ENCODE measurements at regions not wholly inside any gene's neighbourhood (a gene's known extent, or its start where the extent isn't known, plus 50 kb on each side); places are given as distances from the start of the nearest gene placed in this dataset.
"Not testable (repeated sequence)": the region's sequence is repeated elsewhere in the genome, so short reads cannot be mapped to it uniquely, and the experiment has no call there.

DNA sequence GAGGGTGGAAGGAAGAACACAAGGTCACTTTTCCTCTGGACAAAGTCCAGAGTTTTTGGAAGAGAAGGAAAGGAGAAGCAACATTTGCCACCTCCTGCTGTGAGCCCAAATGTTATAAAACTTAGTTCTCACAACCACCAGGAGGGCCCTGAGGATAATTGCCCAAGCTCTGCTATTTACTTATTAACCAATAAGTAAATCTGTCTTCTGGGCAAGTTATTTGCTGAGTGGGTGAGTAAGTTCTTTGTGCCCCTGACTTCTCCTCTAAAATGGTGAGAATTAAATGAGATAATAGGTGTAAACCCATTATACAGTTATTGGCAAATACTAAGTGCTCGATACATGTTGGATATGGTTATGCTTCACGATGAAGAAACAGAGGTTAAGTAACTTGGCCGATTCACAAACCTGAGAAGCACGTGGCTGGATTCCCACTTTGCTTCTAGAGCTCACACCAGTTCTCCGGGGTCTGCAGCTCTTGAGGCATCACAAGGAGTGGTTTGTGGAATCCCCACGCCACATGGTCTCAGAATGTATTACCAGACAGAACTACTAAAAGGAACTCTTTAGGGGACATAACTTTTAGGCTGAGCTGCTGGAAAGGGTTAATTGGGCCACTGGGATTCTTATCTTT is 164.1 kb downstream of the MYCN start:
- H3K36me3 Mint-ChIP-seq: no peaks in the 10 kb centered on the region
- DNase-seq (no peak), ATAC-seq (ENCODE audit: low read depth in 2 of 2) (no peak)
- peaks cover 0 to 3% (median 0%) of the 10 kb centered on the region in 7 donors for H3K9me3 Mint-ChIP-seq
- no peak overlapping the region for H3K27ac Mint-ChIP-seq
- no peaks in the 10 kb centered on the region for H3K27me3 Mint-ChIP-seq
- no peak overlapping the region for H3K4me3 Mint-ChIP-seq
- H3K4me1 Mint-ChIP-seq: no peaks in the 10 kb centered on the region

- H3K4me1 Mint-ChIP-seq: no peaks in the 10 kb centered on the region
- H3K27ac Mint-ChIP-seq: no peak overlapping the region
- peaks cover 0 to 3% (median 0%) of the 10 kb centered on the region in 7 donors for H3K9me3 Mint-ChIP-seq
Measured at GRCh38 chr2:16103614-16104314, 163.4 kb downstream of the MYCN start.

DNA sequence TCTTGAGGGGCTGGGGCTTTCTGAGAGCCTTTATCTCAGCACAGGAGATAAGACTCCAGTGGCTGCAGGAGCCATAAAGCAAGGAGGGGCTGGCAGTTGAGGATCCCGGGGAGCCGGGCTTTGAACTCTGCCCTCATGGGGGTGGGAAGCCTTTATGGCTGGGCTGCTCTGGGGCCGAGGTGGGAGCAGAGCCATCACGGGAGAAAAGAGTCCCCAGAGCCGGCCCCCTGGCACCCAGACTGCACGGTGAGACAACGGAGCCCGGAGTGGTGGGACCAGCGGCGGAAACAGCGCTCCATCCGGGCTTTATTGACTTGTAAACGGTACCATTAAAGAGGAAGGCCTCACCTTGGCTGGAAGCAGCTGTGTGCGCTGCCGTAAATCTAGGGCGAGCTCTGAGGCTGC is 162.6 kb downstream of the MYCN start:
- H3K36me3 Mint-ChIP-seq: no peaks in the 10 kb centered on the region
- H3K27me3 Mint-ChIP-seq: no peaks in the 10 kb centered on the region
- no peak overlapping the region for H3K27ac Mint-ChIP-seq

More at GRCh38 chr2:16103614-16104314, 163.4 kb downstream of the MYCN start:
- H3K27me3 Mint-ChIP-seq: no peaks in the 10 kb centered on the region
- no peaks in the 10 kb centered on the region for H3K36me3 Mint-ChIP-seq
- DNase-seq (no peak), ATAC-seq (ENCODE audit: low read depth in 2 of 2) (no peak)
- no peak overlapping the region for H3K4me3 Mint-ChIP-seq

GRCh38 chr2:16102358-16102975 is 162.1 kb downstream of the MYCN start:
- Mint-ChIP-seq H3K9me3 (peaks cover 0 to 3% (median 0%) of the 10 kb centered on the region in 7 donors), H3K4me1 (no peaks in the 10 kb centered on the region), H3K27me3 (no peaks in the 10 kb centered on the region), H3K27ac (no peak overlapping the region), H3K36me3 (no peaks in the 10 kb centered on the region), H3K4me3 (no peak overlapping the region)
- no peak for ATAC-seq (ENCODE audit: low read depth in 2 of 2)
- DNase-seq: no peak

More for the DNA sequence above, 162.6 kb downstream of the MYCN start:
- peaks cover 0 to 3% (median 0%) of the 10 kb centered on the region in 7 donors for H3K9me3 Mint-ChIP-seq
- DNase-seq: no peak
- H3K4me1 Mint-ChIP-seq: no peaks in the 10 kb centered on the region
- H3K4me3 Mint-ChIP-seq: no peak overlapping the region
- ATAC-seq (ENCODE audit: low read depth in 2 of 2): no peak

- H3K4me3 Mint-ChIP-seq: no peak overlapping the region
- no peaks in the 10 kb centered on the region for H3K36me3 Mint-ChIP-seq
- no peak for ATAC-seq (ENCODE audit: low read depth in 2 of 2)
Measured at GRCh38 chr2:16101196-16101595, 160.8 kb downstream of the MYCN start.

GRCh38 chr2:16100006-16100405 is 159.7 kb downstream of the MYCN start:
- H3K4me3 Mint-ChIP-seq: no peak overlapping the region
- no peaks in the 10 kb centered on the region for H3K36me3 Mint-ChIP-seq

More at GRCh38 chr2:16101196-16101595, 160.8 kb downstream of the MYCN start:
- Mint-ChIP-seq H3K27ac (no peak overlapping the region), H3K27me3 (no peaks in the 10 kb centered on the region), H3K9me3 (peaks cover 0 to 3% (median 0%) of the 10 kb centered on the region in 7 donors), H3K4me1 (no peaks in the 10 kb centered on the region)
- DNase-seq: no peak

DNA sequence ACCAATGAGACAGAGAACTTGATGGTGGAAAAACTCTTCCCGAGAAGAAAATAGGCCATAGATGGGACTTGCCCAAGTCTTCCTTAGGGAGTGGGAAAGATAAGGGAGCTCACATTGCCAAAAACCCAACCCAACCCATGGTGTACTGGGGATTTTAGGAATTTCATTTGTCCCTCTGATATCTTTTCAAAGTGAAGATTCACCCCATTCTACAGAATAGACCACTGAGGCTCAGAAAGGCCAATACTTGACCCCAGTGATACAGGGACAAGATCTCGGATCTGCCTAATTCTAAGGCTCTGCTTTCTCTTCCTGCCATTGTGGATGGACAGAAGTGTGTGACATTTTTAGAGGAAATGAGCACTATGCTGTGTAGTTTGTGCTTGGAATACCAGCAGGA is 159.0 kb downstream of the MYCN start:
- DNase-seq: no peak
- H3K4me1 Mint-ChIP-seq: no peaks in the 10 kb centered on the region
- no peak overlapping the region for H3K27ac Mint-ChIP-seq
- no peaks in the 10 kb centered on the region for H3K36me3 Mint-ChIP-seq
- H3K4me3 Mint-ChIP-seq: no peak overlapping the region
- H3K9me3 Mint-ChIP-seq: peaks cover 0 to 5% (median 0%) of the 10 kb centered on the region in 7 donors
- H3K27me3 Mint-ChIP-seq: no peaks in the 10 kb centered on the region
- no peak for ATAC-seq (ENCODE audit: low read depth in 2 of 2)

More at GRCh38 chr2:16100006-16100405, 159.7 kb downstream of the MYCN start:
- Mint-ChIP-seq H3K9me3 (peaks cover 0 to 3% (median 0%) of the 10 kb centered on the region in 7 donors), H3K27ac (no peak overlapping the region), H3K27me3 (no peaks in the 10 kb centered on the region), H3K4me1 (no peaks in the 10 kb centered on the region)
- no peak for DNase-seq
- ATAC-seq (ENCODE audit: low read depth in 2 of 2): no peak

- peaks cover 0 to 6% (median 0%) of the 10 kb centered on the region in 3 donors for H3K27me3 Mint-ChIP-seq
- no peak overlapping the region for H3K4me3 Mint-ChIP-seq
- H3K9me3 Mint-ChIP-seq: peaks cover 0 to 5% (median 0%) of the 10 kb centered on the region in 7 donors
- no peak overlapping the region for H3K27ac Mint-ChIP-seq
- DNase-seq (no peak), ATAC-seq (ENCODE audit: low read depth in 2 of 2) (no peak)
- H3K36me3 Mint-ChIP-seq: no peaks in the 10 kb centered on the region
- no peaks in the 10 kb centered on the region for H3K4me1 Mint-ChIP-seq
Measured at GRCh38 chr2:16096962-16097361, 156.6 kb downstream of the MYCN start.

DNA sequence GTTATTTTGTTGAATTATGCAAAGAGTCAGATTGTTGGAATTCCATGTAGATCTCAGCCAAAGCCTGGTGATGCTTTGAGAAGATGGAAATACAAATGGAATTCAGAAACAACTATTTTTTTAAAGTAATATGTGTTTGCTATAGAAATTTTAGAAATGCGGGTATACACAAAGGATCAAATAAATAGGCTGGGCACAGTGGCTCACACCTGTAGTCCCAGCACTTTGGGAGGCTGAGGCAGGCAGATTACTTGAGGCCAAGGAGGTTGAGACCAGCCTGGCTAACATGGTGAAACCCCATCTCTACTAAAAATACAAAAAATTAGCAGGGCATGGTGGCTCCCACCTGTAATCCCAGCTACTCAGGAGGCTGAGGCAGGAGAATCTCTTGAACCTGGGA is 155.1 kb downstream of the MYCN start:
- not testable (repeated sequence) for H3K9me3 Mint-ChIP-seq; H3K36me3 Mint-ChIP-seq; ATAC-seq (ENCODE audit: low read depth in 2 of 2); H3K27ac Mint-ChIP-seq; DNase-seq; H3K4me3 Mint-ChIP-seq; H3K4me1 Mint-ChIP-seq; H3K27me3 Mint-ChIP-seq

DNA sequence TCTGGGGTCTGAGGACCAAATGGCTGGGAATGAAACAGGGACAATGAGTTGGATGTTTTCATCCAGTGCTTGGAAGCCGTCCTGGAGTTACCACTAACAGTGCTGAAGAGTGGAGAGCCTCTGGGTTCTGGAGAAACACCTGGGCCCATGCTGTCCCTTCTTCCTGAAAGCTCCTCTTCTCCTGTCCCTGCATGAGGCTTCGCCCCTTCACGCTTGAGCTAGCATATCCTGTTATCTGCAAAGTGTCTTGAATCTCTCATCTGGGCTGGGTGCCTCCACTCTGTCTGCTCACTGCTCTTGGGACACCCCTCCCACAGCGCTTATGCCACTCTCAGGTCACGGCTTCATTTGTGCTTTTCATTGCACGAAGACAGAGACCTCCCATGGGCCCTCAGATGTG is 154.5 kb downstream of the MYCN start:
- DNase-seq (no peak), ATAC-seq (ENCODE audit: low read depth in 2 of 2) (no peak)
- H3K36me3 Mint-ChIP-seq: no peaks in the 10 kb centered on the region
- peaks cover 0 to 6% (median 0%) of the 10 kb centered on the region in 3 donors for H3K27me3 Mint-ChIP-seq
- no peak overlapping the region for H3K4me3 Mint-ChIP-seq
- no peak overlapping the region for H3K27ac Mint-ChIP-seq
- H3K9me3 Mint-ChIP-seq: peaks cover 0 to 9% (median 0%) of the 10 kb centered on the region in 7 donors
- H3K4me1 Mint-ChIP-seq: no peaks in the 10 kb centered on the region

GRCh38 chr2:16093639-16094529 is 153.5 kb downstream of the MYCN start:
- Mint-ChIP-seq H3K4me3 (no peak overlapping the region), H3K9me3 (peaks cover 0 to 9% (median 0%) of the 10 kb centered on the region in 7 donors), H3K36me3 (no peaks in the 10 kb centered on the region), H3K27me3 (peaks cover 0 to 6% (median 0%) of the 10 kb centered on the region in 3 donors), H3K27ac (peak overlapping the region in 1 of 6 donors; percentile 10), H3K4me1 (no peaks in the 10 kb centered on the region)
- DNase-seq (no peak), ATAC-seq (ENCODE audit: low read depth in 2 of 2) (no peak)

- Mint-ChIP-seq H3K4me3 (no peak overlapping the region), H3K4me1 (no peaks in the 10 kb centered on the region), H3K36me3 (no peaks in the 10 kb centered on the region), H3K9me3 (peaks cover 0 to 9% (median 0%) of the 10 kb centered on the region in 7 donors), H3K27me3 (peaks cover 0 to 6% (median 0%) of the 10 kb centered on the region in 3 donors), H3K27ac (peak overlapping the region in 1 of 6 donors; percentile 34)
- ATAC-seq (ENCODE audit: low read depth in 2 of 2) (no peak), DNase-seq (no peak)
Measured at GRCh38 chr2:16092861-16093638, 152.7 kb downstream of the MYCN start.
